Neural progenitor cell (in vitro differentiated cells): ENCODE measurements at regions not wholly inside any gene's neighbourhood (a gene's known extent, or its start where the extent isn't known, plus 50 kb on each side); places are given as distances from the start of the nearest gene placed in this dataset.
A peak's percentile ranks its signal among the peaks of the same experiment; 100 is the strongest.

Experiments used
- DNase-seq: peaks from one replicate; pipeline ENCODE4 v3.0.0-alpha.2; 2016; ENCODE audit warnings: low spot score
- H2AFZ ChIP-seq: fragments of 200-600 bp; sonication (generic); replicated peaks from 2 replicates; pipeline ENCODE4 v1.6.1; 2016; ENCODE audit warnings: antibody characterized with exemption
- H3F3A ChIP-seq: fragments of 200-600 bp; sonication (generic); 2 replicates; pipeline ENCODE4 v1.6.1; 2016; ENCODE audit warnings: antibody characterized with exemption, low read depth
- H3K27ac ChIP-seq: fragments of 200-600 bp; sonication (generic); 2 replicates; pipeline ENCODE4 v1.5.1; 2016; ENCODE audit warnings: mild to moderate bottlenecking
- H3K27me3 ChIP-seq: fragments of 200-600 bp; sonication (generic); 2 replicates; pipeline ENCODE4 v1.6.1; 2016; ENCODE audit warnings: mild to moderate bottlenecking, moderate library complexity
- H3K36me3 ChIP-seq: fragments of 200-600 bp; sonication (generic); 2 replicates; pipeline ENCODE4 v1.5.1; 2016
- H3K4me1 ChIP-seq: fragments of 200-600 bp; sonication (generic); 2 replicates; pipeline ENCODE4 v1.6.1; 2016; ENCODE audit warnings: mixed run types
- H3K4me2 ChIP-seq: fragments of 200-600 bp; sonication (generic); 2 replicates; pipeline ENCODE4 v1.6.1; 2016
- H3K4me3 ChIP-seq: fragments of 200-600 bp; sonication (generic); 2 replicates; pipeline ENCODE4 v1.5.1; 2016
- H3K79me2 ChIP-seq: fragments of 200-600 bp; sonication (generic); 2 replicates; pipeline ENCODE4 v1.6.1; 2016; ENCODE audit warnings: low read depth
- H3K9ac ChIP-seq: fragments of 200-600 bp; sonication (generic); 2 replicates; pipeline ENCODE4 v1.6.1; 2016
- H3K9me3 ChIP-seq: fragments of 200-600 bp; sonication (generic); 2 replicates; pipeline ENCODE4 v1.5.1; 2016; ENCODE audit warnings: low read depth
- H4K20me1 ChIP-seq: fragments of 200-600 bp; sonication (generic); 2 replicates; pipeline ENCODE4 v1.6.1; 2016; ENCODE audit warnings: low read depth
- H3K27ac Mint-ChIP-seq: 3 replicates; pipeline ENCODE4 v1.8.0; 2021; ENCODE audit warnings: mixed read lengths
- H3K27me3 Mint-ChIP-seq: 2 replicates; pipeline ENCODE4 v1.8.0; 2022; ENCODE audit warnings: low read depth, mild to moderate bottlenecking, inconsistent platforms, moderate library complexity, mixed read lengths; ENCODE audit not compliant: insufficient read depth
- H3K36me3 Mint-ChIP-seq: 3 replicates; pipeline ENCODE4 v1.8.0; 2021; ENCODE audit warnings: mixed read lengths
- H3K4me1 Mint-ChIP-seq: 3 replicates; pipeline ENCODE4 v1.8.0; 2021; ENCODE audit warnings: mixed read lengths
- H3K4me3 Mint-ChIP-seq: 3 replicates; pipeline ENCODE4 v1.8.0; 2021; ENCODE audit warnings: mild to moderate bottlenecking, moderate library complexity, mixed read lengths
- H3K9me3 Mint-ChIP-seq: 3 replicates; pipeline ENCODE4 v1.8.0; 2020; ENCODE audit warnings: mixed read lengths
- EZH2 ChIP-seq: fragments of 200-600 bp; sonication (generic); IDR thresholded peaks from 2 replicates; pipeline ENCODE4 v1.6.1; 2017; ENCODE audit warnings: antibody characterized with exemption, mild to moderate bottlenecking, moderate library complexity
- EZH2phosphoT487 ChIP-seq: fragments of 200-600 bp; sonication (generic); IDR thresholded peaks from 2 replicates; pipeline ENCODE4 v1.6.1; 2017; ENCODE audit warnings: antibody characterized with exemption
- TF ChIP-seq, protein P1 (sequence below): fragments of 200-600 bp; sonication (generic); IDR thresholded peaks from 2 replicates; pipeline ENCODE4 v1.5.1; 2017; ENCODE audit warnings: antibody characterized with exemption, mild to moderate bottlenecking

GRCh38 chr17:34503528-34504195, 75.7 kb upstream of the TMEM132E start:
- Histone ChIP-seq H3K4me1 (no peaks in the 10 kb centered on the region), H2AFZ (no peak overlapping the region), H3K4me3 (no peak overlapping the region), H3K36me3 (no peaks in the 10 kb centered on the region), H3K27ac (no peak overlapping the region), H4K20me1 (peaks cover 4% of the 10 kb centered on the region), H3F3A (no peaks in the 10 kb centered on the region), H3K4me2 (no peak overlapping the region), H3K9me3 (no peaks in the 10 kb centered on the region), H3K9ac (no peak overlapping the region), H3K79me2 (no peaks in the 10 kb centered on the region), H3K27me3 (peaks cover 89% of the 10 kb centered on the region)
- H3K4me3 Mint-ChIP-seq: no peak overlapping the region
- H3K27ac Mint-ChIP-seq: no peak overlapping the region
- peaks cover 9% of the 10 kb centered on the region for H3K27me3 Mint-ChIP-seq
- H3K4me1 Mint-ChIP-seq: no peaks in the 10 kb centered on the region
- DNase-seq: peak; percentile 16
- no peaks in the 10 kb centered on the region for H3K36me3 Mint-ChIP-seq
- TF ChIP-seq EZH2phosphoT487 (no peak), EZH2 (no peak)
- TF ChIP-seq, protein P1, sequence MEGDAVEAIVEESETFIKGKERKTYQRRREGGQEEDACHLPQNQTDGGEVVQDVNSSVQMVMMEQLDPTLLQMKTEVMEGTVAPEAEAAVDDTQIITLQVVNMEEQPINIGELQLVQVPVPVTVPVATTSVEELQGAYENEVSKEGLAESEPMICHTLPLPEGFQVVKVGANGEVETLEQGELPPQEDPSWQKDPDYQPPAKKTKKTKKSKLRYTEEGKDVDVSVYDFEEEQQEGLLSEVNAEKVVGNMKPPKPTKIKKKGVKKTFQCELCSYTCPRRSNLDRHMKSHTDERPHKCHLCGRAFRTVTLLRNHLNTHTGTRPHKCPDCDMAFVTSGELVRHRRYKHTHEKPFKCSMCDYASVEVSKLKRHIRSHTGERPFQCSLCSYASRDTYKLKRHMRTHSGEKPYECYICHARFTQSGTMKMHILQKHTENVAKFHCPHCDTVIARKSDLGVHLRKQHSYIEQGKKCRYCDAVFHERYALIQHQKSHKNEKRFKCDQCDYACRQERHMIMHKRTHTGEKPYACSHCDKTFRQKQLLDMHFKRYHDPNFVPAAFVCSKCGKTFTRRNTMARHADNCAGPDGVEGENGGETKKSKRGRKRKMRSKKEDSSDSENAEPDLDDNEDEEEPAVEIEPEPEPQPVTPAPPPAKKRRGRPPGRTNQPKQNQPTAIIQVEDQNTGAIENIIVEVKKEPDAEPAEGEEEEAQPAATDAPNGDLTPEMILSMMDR: no peak
- H3K9me3 Mint-ChIP-seq: no peaks in the 10 kb centered on the region

- no peaks in the 10 kb centered on the region for H3K9me3 Mint-ChIP-seq
- peaks cover 77% of the 10 kb centered on the region for H3K27me3 ChIP-seq
- H3K27me3 Mint-ChIP-seq: peaks cover 8% of the 10 kb centered on the region
Observed at GRCh38 chr17:34502426-34502825, 77.0 kb upstream of the TMEM132E start.

DNA sequence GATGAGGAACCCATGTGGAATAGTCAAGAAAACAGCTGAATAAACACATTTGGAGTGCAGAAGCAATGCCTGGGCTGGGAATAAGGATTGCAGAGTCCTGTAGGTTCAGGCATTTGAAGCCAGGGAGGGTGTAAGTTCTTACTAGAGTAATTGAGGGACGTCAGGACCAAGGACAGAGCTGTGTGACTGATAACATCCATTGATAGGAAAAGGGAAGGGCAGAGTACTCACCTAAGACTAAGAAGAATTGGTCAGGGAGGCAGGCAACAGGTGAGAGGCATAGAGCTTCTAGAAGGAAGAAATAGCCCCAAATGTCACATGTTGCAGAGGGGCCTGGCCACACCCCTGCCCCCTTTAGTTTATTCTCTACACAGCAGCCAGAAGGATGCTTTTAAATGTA, 79.8 kb upstream of the TMEM132E start:
- Histone ChIP-seq H3K9me3 (no peaks in the 10 kb centered on the region), H3K27me3 (peaks cover 49% of the 10 kb centered on the region), H4K20me1 (peaks cover 7% of the 10 kb centered on the region), H3K79me2 (no peaks in the 10 kb centered on the region), H3F3A (no peaks in the 10 kb centered on the region), H3K4me1 (no peaks in the 10 kb centered on the region), H3K4me2 (no peak overlapping the region), H2AFZ (no peak overlapping the region), H3K9ac (no peak overlapping the region), H3K27ac (no peak overlapping the region), H3K4me3 (no peak overlapping the region), H3K36me3 (no peaks in the 10 kb centered on the region)
- TF ChIP-seq, protein P1: no peak
- no peak for TF ChIP-seq EZH2phosphoT487
- no peak for TF ChIP-seq EZH2
- H3K4me3 Mint-ChIP-seq: no peak overlapping the region
- H3K4me1 Mint-ChIP-seq: no peaks in the 10 kb centered on the region
- peaks cover 10% of the 10 kb centered on the region for H3K27me3 Mint-ChIP-seq
- H3K36me3 Mint-ChIP-seq: no peaks in the 10 kb centered on the region
- no peaks in the 10 kb centered on the region for H3K9me3 Mint-ChIP-seq
- peak; percentile 86 for DNase-seq
- H3K27ac Mint-ChIP-seq: no peak overlapping the region

More at GRCh38 chr17:34502426-34502825, 77.0 kb upstream of the TMEM132E start:
- no peaks in the 10 kb centered on the region for H3K79me2 ChIP-seq
- Mint-ChIP-seq H3K4me3 (no peak overlapping the region), H3K4me1 (no peaks in the 10 kb centered on the region), H3K27ac (no peak overlapping the region), H3K36me3 (no peaks in the 10 kb centered on the region)
- no peak for DNase-seq
- no peaks in the 10 kb centered on the region for H3K36me3 ChIP-seq
- H3F3A ChIP-seq: no peaks in the 10 kb centered on the region
- no peaks in the 10 kb centered on the region for H3K4me1 ChIP-seq
- H3K4me3 ChIP-seq: no peak overlapping the region
- no peak overlapping the region for H3K27ac ChIP-seq
- no peak overlapping the region for H3K4me2 ChIP-seq
- peaks cover 7% of the 10 kb centered on the region for H4K20me1 ChIP-seq
- H3K9me3 ChIP-seq: no peaks in the 10 kb centered on the region
- no peak overlapping the region for H3K9ac ChIP-seq
- TF ChIP-seq, protein P1: no peak
- TF ChIP-seq EZH2 (no peak), EZH2phosphoT487 (no peak)
- no peak overlapping the region for H2AFZ ChIP-seq
